ENCODE measurements at regions not wholly inside any gene's neighbourhood (a gene's known extent, or its start where the extent isn't known, plus 50 kb on each side); places are given as distances from the start of the nearest gene placed in this dataset.

- TF ChIP-seq CTCF (IDR thresholded peaks at IDR 0.05) (no peak), POLR2A (IDR thresholded peaks at IDR 0.05) (no peak)
Observed at GRCh38 chr3:118760585-118761290, 273.9 kb downstream of the IGSF11 start.

Data from thyroid gland (tissue), 4 donors.